KG1 (cell line): ENCODE measurements at regions not wholly inside any gene's neighbourhood (a gene's known extent, or its start where the extent isn't known, plus 50 kb on each side); places are given as distances from the start of the nearest gene placed in this dataset.

Experiments used
- DNase-seq: peaks from one replicate; lab custom pipeline; 2025; lab: John Stamatoyannopoulos, UW

GRCh38 chr13:111476197-111476596 is 155.8 kb downstream of the TEX29 start:
- DNase-seq: no peak

GRCh38 chr13:111479412-111479811 is 159.0 kb downstream of the TEX29 start:
- no peak for DNase-seq

DNA sequence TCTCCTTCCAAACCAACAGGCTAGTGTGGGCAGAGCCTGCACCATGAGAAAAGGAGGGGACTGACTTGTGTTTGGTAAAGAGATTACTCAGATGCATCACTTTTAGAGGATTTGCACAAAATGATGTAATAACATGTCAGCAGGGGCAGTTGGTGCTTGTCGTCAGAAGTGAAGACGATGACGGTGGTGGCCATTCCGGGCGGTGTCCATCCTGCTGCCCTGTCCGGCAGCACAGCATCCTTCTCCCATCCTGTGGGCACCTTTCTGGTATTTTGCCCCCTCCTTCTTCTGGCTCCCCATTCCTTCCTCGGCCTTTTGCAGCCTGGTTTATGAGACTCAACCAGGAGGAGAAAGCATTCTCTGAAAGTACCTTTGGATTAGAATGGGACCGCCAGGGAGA is 160.1 kb downstream of the TEX29 start:
- DNase-seq: no peak

GRCh38 chr13:111480976-111481375 is 160.5 kb downstream of the TEX29 start:
- DNase-seq: no peak

GRCh38 chr13:111482126-111482525 is 161.7 kb downstream of the TEX29 start:
- no peak for DNase-seq

DNA sequence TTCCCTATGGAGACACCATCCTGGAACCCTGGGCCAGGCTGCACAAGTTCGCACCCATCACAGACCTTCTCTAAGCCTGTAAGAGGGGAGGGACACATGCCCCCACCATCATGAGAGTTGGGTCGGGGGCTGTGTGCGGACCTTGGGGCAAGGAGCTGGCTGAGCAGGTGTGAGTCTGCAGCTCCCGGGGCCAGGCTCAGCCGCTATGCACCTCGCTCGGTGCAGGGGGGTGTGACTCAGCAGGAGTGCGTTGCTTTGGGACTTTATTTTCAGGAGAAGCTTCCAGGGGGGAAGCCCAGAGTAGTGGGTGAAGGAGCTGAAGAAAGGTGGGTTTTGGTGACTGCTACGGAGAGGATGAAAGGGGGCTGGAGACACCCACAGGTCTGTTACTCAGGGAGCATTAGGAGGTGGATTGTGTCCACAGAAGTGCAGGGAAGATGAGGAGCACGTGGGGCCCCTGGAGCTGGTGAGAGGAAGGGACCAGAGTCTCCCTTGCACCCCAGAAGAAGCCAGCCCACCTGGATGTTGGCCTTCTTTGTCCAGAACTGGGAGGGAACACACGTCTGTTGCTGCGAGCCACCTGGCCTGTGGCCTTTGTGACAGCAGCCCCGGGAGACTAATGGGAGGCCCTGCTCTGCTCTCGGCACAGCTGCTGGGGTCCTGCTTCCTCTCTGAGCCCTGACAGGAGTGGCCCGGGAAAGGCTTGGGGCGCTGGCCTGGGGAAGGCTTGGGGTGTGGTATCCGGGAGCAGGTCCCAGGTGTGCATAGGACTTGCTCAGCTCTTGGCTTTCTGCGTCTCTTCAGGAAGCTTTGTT is 162.6 kb downstream of the TEX29 start:
- no peak for DNase-seq

GRCh38 chr13:111483621-111483987 is 163.2 kb downstream of the TEX29 start:
- no peak for DNase-seq

- DNase-seq: no peak
These were observed 163.9 kb downstream of the TEX29 start for GRCh38 chr13:111484141-111484925.

DNA sequence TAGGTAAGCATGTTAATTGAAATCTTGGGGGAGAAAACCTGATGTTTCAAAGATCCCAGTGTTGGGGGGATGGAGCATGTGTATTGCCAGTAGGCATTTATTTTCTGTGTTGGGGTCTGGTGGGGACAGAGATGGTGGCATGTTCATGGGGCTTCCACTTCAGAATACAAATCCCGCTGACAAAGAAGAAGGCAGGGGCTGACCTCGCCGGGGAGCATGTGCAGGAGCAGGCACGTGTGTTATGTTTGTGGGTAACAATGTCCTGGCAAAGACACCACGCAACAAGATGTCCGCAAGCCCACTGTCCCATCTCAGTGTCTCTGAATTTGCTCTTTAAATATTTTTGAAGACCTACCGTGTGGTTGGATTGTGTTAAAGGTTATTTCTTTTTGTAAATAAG is 164.5 kb downstream of the TEX29 start:
- no peak for DNase-seq

DNA sequence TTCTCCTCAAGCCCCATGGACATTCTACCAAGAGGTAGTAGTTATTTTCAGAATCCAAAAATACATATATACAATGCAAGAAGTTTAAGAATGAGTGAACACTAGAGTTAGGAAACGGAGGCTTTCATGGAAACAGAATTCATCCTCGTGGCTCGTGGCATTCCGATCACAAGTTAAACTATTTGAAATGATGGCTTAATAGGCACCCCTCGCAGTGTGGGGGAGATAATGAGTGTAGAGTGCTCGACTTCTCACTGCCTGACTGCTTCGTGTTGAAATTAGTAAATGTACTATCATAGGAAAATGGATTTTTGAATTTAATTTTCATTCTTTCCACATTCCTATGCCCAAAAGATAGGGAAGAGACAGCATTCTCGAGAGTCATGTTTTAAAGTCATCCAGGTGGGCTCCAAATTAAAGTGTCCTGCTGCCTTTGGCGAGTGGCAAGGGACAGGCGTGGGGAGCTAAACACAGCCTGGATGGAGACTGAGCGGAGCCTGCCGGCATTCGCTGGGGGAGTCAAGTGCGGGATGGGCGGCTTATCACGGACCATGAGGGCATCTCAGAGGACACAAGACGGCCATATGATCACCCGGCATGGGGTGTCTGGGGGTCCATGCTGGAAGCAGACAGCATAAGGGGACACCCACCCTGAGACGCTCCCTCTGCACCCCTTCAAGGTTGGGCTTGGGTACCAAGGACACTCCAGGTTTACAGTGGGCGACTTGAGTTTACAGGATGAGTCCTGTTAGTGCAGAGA is 165.2 kb downstream of the TEX29 start:
- no peak for DNase-seq

GRCh38 chr13:111486331-111486730 is 165.9 kb downstream of the TEX29 start:
- no peak for DNase-seq

DNA sequence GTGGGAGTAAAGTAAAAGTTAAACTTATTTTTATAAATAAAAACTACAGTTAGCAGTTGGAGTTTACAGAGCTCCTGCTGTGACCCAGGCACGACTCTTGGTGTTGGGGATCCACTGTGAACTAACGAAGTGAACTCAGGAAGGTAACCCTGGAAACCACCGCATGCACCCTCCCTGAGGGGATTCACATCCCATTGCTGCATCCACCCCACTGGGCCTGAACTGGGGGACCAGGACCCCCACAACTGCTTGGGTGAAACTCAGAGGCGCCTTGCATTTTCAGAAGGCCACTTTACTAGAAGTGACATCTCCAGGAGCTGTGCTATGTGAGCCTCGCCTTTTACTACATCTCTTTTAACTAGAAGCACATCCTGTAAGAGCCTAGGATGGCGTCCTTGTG is 166.4 kb downstream of the TEX29 start:
- no peak for DNase-seq

DNA sequence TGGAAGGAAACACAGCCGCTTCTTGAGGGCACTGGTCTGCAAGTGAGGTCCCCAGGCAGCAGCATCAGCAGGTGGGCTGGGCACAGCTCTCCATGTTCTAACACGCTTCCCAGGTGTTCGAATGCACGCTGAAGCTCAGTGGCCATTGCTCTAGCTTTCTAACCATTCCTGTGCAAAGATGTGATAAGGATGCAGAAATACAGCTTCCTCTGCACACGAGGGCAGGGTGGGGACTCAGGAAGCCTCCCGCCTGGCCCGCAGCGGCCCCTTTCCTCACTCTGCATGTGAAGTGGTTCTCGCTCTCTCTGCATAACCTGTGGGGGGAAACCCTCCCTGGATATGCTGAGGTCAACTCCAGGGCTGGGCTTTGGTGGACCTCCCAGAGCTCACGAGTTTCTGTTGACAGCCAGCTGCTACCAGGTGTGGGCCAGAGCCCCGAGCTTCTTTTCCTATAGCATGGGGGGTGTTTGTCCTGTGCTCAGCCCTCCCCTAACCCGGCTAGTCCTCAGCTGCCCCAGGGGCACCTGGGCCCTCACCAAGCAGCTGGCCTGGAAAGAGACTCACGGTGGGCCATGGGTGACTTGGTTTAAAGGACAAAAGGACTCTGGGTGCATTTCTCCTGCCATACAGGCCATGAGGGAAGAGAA is 168.2 kb downstream of the TEX29 start:
- DNase-seq: no peak

DNA sequence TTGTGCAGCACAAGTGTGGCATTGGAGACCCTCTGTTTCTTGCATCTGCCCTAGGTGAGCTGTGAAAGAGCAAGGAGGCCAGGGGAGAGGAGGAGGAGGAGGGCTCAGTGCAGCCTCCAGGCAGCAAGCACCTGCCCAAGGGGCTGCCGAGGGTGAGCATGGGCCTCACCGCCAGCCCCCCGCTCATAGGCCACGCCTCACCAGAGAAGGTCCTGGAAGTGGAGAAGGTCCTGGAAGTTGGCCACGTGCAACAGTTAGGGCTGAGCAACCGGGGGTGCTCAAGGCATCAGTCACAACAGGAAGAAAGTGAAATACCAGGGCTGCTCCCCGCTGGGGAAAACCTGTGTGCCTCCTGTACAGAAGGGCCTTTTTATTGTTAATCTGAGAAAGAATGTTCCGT is 168.9 kb downstream of the TEX29 start:
- DNase-seq: no peak

DNA sequence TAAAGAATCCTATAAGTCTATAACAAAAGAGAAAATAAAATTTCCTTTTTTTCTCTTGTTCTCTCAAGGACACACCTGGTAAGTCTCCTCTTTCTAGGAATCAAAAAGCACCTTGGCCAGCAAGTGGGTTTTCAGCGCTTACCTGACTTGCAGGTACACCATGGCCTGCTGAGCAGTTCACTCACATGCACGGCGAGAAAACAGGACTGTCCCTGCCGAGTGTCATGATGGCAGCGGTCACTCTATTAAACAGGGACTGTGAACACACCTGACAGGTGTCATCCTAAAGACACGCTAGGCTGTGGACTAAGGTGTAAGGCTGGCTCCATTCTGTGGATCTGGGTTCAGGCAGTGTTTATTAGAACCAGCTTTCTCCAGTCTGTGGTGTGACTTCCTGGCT is 170.2 kb downstream of the TEX29 start:
- DNase-seq: no peak

DNA sequence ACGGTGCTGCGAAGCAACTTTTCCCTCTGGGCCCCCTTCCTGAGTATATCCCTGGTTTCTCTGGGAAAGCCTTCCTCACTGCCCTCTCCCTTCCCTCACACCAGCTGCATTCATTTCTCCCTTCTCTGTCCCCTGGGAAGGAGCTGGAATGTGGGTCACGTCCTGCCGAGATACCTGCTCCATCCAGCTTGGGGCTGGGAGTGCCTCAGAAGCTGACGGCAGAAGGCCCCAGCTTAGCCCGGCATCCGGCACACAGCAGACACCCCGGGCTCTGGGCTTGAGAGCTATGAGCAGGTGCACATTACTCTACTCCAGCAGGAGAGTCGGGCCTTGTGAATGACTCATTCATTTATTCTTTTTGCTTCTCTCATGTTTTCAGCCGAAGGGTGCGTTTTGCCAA is 170.6 kb downstream of the TEX29 start:
- DNase-seq: no peak

DNA sequence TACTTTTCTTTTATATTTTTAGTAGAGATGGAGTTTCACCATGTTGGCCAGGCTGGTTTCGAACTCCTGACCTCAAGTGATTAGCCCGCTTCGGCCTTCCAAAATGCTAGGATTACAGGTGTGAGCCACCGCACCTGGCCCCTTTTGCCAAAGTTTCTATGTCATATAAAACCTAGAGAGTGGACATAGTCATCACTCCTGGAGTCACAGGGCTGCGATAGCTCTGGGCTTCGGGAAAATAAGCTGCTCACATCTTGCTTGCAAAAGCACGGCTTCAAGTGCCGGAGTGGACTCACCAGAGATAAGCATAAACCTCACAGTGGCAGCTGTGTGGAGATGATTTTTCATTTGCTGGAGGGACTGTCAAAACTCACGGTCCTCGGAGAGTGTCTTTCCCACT is 171.2 kb downstream of the TEX29 start:
- DNase-seq: no peak

- no peak for DNase-seq
These were observed 172.0 kb downstream of the TEX29 start for GRCh38 chr13:111492341-111492950.

GRCh38 chr13:111492958-111493357 is 172.5 kb downstream of the TEX29 start:
- no peak for DNase-seq

- no peak for DNase-seq
These were observed 173.0 kb downstream of the TEX29 start for GRCh38 chr13:111493468-111493867.

GRCh38 chr13:111494641-111495040 is 174.2 kb downstream of the TEX29 start:
- no peak for DNase-seq
